Sigmoid colon (tissue), 4 donors: ENCODE measurements at regions not wholly inside any gene's neighbourhood (a gene's known extent, or its start where the extent isn't known, plus 50 kb on each side); places are given as distances from the start of the nearest gene placed in this dataset.

Source experiments
- EP300 ChIP-seq, 4 donors: sonication (generic); formaldehyde crosslinking; IDR thresholded peaks; one replicate each; pipeline ENCODE4 v1.6.1; 2017; ENCODE audit warnings: antibody characterized with exemption in 4 of 4
- POLR2A ChIP-seq, 2 donors: fragments of 450-650 bp; IDR thresholded peaks; one replicate each; pipeline ENCODE4 v1.6.1; 2016; ENCODE audit warnings: antibody characterized with exemption in 2 of 2, mild to moderate bottlenecking in 2 of 2, moderate library complexity in 2 of 2
- POLR2AphosphoS5 ChIP-seq, 4 donors: sonication (generic); formaldehyde crosslinking; IDR thresholded peaks; one replicate each; pipeline ENCODE4 v1.6.1; 2017; ENCODE audit warnings: antibody characterized with exemption in 4 of 4
- TF ChIP-seq, protein P1 (sequence below), 4 experiments: fragments of 450-650 bp in 3 of 4; fragments of 200-600 bp in 1 of 4; IDR thresholded peaks; one replicate each; pipeline ENCODE4 v1.5.1; 2016 to 2019; ENCODE audit warnings: antibody characterized with exemption in 4 of 4, mild to moderate bottlenecking in 3 of 4, moderate library complexity in 2 of 4

DNA sequence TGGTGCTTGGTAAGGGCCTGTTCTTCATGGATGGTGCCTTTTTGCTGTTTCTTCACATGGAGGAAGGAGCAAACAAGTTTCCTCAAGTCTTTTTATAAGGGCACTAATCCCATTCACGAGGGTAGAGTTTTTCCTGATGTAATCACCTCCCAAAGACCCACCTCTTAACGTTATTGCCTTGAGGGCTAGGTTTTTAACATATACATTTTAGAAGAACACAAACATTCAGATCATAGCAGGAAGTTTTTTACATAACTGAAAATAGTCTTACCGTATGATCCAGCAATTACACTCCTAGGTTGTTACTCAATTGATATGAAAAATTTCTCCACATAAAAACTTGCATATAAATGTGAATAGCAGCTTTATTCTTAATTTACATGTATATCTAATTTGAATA lies 976.3 kb downstream of the DSC3 start:
- TF ChIP-seq EP300 (IDR thresholded peaks at IDR 0.05), result no peak
- TF ChIP-seq, protein P1, sequence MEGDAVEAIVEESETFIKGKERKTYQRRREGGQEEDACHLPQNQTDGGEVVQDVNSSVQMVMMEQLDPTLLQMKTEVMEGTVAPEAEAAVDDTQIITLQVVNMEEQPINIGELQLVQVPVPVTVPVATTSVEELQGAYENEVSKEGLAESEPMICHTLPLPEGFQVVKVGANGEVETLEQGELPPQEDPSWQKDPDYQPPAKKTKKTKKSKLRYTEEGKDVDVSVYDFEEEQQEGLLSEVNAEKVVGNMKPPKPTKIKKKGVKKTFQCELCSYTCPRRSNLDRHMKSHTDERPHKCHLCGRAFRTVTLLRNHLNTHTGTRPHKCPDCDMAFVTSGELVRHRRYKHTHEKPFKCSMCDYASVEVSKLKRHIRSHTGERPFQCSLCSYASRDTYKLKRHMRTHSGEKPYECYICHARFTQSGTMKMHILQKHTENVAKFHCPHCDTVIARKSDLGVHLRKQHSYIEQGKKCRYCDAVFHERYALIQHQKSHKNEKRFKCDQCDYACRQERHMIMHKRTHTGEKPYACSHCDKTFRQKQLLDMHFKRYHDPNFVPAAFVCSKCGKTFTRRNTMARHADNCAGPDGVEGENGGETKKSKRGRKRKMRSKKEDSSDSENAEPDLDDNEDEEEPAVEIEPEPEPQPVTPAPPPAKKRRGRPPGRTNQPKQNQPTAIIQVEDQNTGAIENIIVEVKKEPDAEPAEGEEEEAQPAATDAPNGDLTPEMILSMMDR (IDR thresholded peaks at IDR 0.05), result no peak
- no peak for TF ChIP-seq POLR2AphosphoS5 (IDR thresholded peaks at IDR 0.05)
- no peak for TF ChIP-seq POLR2A (IDR thresholded peaks at IDR 0.05)
